ENCODE measurements at regions not wholly inside any gene's neighbourhood (a gene's known extent, or its start where the extent isn't known, plus 50 kb on each side); places are given as distances from the start of the nearest gene placed in this dataset.

GRCh38 chr10:109689785-109690184 is 233.5 kb downstream of the XPNPEP1 start (continued):
- TF ChIP-seq REST (IDR thresholded peaks at IDR 0.05; ENCODE audit: low read depth) (no peak), YY1 (IDR thresholded peaks at IDR 0.05; ENCODE audit: extremely low read depth, insufficient replicate concordance, low read depth, low read length) (no peak), EZH2phosphoT487 (IDR thresholded peaks at IDR 0.05; ENCODE audit: borderline replicate concordance) (no peak), SIN3A (IDR thresholded peaks at IDR 0.05; ENCODE audit: low read depth) (no peak), ZNF274 (IDR thresholded peaks at IDR 0.05; ENCODE audit: low read depth, low read length) (no peak)
- TF ChIP-seq, protein P1, sequence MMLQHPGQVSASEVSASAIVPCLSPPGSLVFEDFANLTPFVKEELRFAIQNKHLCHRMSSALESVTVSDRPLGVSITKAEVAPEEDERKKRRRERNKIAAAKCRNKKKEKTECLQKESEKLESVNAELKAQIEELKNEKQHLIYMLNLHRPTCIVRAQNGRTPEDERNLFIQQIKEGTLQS (IDR thresholded peaks at IDR 0.05) = no peak

DNA sequence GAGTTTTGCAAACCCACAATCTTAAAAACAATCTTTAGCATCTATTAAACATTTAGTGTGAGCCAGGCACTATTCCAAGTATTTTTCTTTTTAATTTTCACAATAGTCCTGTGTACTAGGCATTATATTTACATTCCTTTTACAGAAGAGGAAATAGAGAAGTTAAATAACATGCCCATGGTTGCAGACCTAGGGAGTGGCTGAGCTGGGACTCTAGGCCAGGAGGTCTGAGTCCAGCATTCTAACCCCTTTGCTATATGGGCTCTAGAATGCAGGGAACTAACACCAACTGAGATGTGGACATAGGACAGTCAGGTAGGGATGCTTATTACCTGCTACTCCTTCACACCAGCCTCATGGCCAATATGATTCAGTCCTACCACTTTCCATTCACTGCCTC is 243.8 kb downstream of the XPNPEP1 start:
- Histone ChIP-seq H3K27ac (ENCODE audit: low read depth, low read length) (no peak overlapping the region), H3K36me3 (ENCODE audit: control insufficient read depth in 1 of 2, insufficient read depth in 2 of 2, low read length in 2 of 2) (no peaks in the 10 kb centered on the region), H3K27me3 (ENCODE audit: insufficient read depth, low read length) (no peaks in the 10 kb centered on the region), H3K9me2 (ENCODE audit: insufficient read depth) (no peaks in the 10 kb centered on the region), H3K79me2 (ENCODE audit: insufficient read depth, low read length) (no peaks in the 10 kb centered on the region), H3K4me2 (ENCODE audit: low read length) (no peak overlapping the region), H2AFZ (ENCODE audit: low read depth, low read length, poor library complexity, severe bottlenecking) (no peak overlapping the region), H4K20me1 (ENCODE audit: insufficient read depth) (no peaks in the 10 kb centered on the region), H3K4me1 (ENCODE audit: control insufficient read depth in 1 of 2, insufficient read depth in 2 of 2, low read length in 2 of 2) (peaks cover 0 to 11% of the 10 kb centered on the region in 2 experiments; a peak in 1 of 4 replicates), H3K9ac (ENCODE audit: low read length) (no peak overlapping the region), H3K4me3 (replicated peaks in 1 of 2; ENCODE audit: low read depth in 1 of 2, low read length in 2 of 2) (no peak overlapping the region), H3K9me3 (ENCODE audit: control insufficient read depth in 1 of 2, insufficient read depth in 1 of 2, low read depth in 1 of 2, low read length in 2 of 2) (no peaks in the 10 kb centered on the region)
- no peak for DNase-seq (ENCODE audit: low read depth, low spot score)
- no peak for ATAC-seq
- RAD21 ChIA-PET (ENCODE audit: low non-redundant PET in 1 of 2, low total read pairs in 2 of 2, uncharacterized antibody in 2 of 2, unreplicated experiment in 2 of 2) = no interaction called here
- TF ChIP-seq SP1 (IDR thresholded peaks at IDR 0.05; ENCODE audit: low read depth) (no peak), TCF7L2 (IDR thresholded peaks at IDR 0.05; ENCODE audit: borderline replicate concordance, extremely low read depth, insufficient read depth, insufficient read length) (no peak), RAD21 (IDR thresholded peaks at IDR 0.05; ENCODE audit: low read depth) (no peak), SIN3A (IDR thresholded peaks at IDR 0.05; ENCODE audit: low read depth) (no peak), ZNF274 (IDR thresholded peaks at IDR 0.05; ENCODE audit: low read depth, low read length) (no peak), SRF (IDR thresholded peaks at IDR 0.05; ENCODE audit: low read depth) (no peak), YY1 (IDR thresholded peaks at IDR 0.05; ENCODE audit: extremely low read depth, insufficient replicate concordance, low read depth, low read length) (no peak)
- TF ChIP-seq, protein P2, sequence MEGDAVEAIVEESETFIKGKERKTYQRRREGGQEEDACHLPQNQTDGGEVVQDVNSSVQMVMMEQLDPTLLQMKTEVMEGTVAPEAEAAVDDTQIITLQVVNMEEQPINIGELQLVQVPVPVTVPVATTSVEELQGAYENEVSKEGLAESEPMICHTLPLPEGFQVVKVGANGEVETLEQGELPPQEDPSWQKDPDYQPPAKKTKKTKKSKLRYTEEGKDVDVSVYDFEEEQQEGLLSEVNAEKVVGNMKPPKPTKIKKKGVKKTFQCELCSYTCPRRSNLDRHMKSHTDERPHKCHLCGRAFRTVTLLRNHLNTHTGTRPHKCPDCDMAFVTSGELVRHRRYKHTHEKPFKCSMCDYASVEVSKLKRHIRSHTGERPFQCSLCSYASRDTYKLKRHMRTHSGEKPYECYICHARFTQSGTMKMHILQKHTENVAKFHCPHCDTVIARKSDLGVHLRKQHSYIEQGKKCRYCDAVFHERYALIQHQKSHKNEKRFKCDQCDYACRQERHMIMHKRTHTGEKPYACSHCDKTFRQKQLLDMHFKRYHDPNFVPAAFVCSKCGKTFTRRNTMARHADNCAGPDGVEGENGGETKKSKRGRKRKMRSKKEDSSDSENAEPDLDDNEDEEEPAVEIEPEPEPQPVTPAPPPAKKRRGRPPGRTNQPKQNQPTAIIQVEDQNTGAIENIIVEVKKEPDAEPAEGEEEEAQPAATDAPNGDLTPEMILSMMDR (IDR thresholded peaks at IDR 0.05 in 2 of 3, conservative IDR thresholded peaks at IDR 0.05 in 1 of 3; ENCODE audit: borderline replicate concordance in 1 of 3, insufficient read depth in 1 of 3, low read depth in 2 of 3, low read length in 2 of 3) = no peak
- CTCF ChIA-PET = no interaction called here
- BruUV-seq (replicated peaks) = no TSS peak
- POLR2A ChIA-PET = no interaction called here
- intact Hi-C loops (cut with micrococcal nuclease) = no loop called here

All from HCT116 (cell line).